C4-2B (cell line): ENCODE measurements at regions not wholly inside any gene's neighbourhood (a gene's known extent, or its start where the extent isn't known, plus 50 kb on each side); places are given as distances from the start of the nearest gene placed in this dataset.

Source experiments
- CTCF ChIP-seq: fragments of 450-650 bp; conservative IDR thresholded peaks from 2 replicates; pipeline ENCODE4 v1.5.1; 2017; ENCODE audit warnings: mild to moderate bottlenecking
- ZFX ChIP-seq: fragments of 450-650 bp; IDR thresholded peaks from 2 replicates; pipeline ENCODE4 v1.6.1; 2017

- TF ChIP-seq CTCF = no peak
- TF ChIP-seq ZFX = no peak
Observed at GRCh38 chr16:51655249-51655648, 504.2 kb upstream of the SALL1 start.
